ENCODE measurements at regions not wholly inside any gene's neighbourhood (a gene's known extent, or its start where the extent isn't known, plus 50 kb on each side); places are given as distances from the start of the nearest gene placed in this dataset.

DNA sequence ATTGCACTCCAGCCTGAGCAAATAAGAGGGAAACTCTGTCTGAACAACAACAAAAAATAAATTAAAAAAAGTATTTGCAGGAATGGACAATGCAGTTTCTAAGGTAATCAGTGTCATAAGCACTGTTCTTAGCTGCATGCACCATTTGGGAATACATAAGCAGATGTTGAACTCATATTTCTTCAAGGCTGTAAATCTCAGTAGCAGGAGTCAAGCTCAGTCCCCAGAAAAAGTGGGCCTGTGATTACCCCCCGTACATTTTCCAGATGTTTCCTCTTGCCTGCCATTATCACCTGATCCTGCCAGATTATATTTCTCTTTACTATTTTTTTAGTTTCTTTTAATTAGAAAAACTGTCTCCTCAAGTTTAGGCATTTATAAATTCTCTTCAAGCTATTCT is 667.6 kb upstream of the ANKRD30A start:
- Histone ChIP-seq H3K36me3 (no peaks in the 10 kb centered on the region), H3K27ac (no peak overlapping the region), H3K9me3 (no peaks in the 10 kb centered on the region), H3K27me3 (no peaks in the 10 kb centered on the region), H3K4me3 (no peak overlapping the region), H3K4me1 (no peaks in the 10 kb centered on the region)
- TF ChIP-seq, protein P1, sequence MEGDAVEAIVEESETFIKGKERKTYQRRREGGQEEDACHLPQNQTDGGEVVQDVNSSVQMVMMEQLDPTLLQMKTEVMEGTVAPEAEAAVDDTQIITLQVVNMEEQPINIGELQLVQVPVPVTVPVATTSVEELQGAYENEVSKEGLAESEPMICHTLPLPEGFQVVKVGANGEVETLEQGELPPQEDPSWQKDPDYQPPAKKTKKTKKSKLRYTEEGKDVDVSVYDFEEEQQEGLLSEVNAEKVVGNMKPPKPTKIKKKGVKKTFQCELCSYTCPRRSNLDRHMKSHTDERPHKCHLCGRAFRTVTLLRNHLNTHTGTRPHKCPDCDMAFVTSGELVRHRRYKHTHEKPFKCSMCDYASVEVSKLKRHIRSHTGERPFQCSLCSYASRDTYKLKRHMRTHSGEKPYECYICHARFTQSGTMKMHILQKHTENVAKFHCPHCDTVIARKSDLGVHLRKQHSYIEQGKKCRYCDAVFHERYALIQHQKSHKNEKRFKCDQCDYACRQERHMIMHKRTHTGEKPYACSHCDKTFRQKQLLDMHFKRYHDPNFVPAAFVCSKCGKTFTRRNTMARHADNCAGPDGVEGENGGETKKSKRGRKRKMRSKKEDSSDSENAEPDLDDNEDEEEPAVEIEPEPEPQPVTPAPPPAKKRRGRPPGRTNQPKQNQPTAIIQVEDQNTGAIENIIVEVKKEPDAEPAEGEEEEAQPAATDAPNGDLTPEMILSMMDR (IDR thresholded peaks at IDR 0.05), result no peak
- DNase-seq, result no peak
- 55 to 60% methylated on average over 1 of the region's 1 CpG for WGBS, 2 donors
- no peak for ATAC-seq
- intact Hi-C loops (cut with DNase I), result no loop called here
- no peak for FAIRE-seq

DNA sequence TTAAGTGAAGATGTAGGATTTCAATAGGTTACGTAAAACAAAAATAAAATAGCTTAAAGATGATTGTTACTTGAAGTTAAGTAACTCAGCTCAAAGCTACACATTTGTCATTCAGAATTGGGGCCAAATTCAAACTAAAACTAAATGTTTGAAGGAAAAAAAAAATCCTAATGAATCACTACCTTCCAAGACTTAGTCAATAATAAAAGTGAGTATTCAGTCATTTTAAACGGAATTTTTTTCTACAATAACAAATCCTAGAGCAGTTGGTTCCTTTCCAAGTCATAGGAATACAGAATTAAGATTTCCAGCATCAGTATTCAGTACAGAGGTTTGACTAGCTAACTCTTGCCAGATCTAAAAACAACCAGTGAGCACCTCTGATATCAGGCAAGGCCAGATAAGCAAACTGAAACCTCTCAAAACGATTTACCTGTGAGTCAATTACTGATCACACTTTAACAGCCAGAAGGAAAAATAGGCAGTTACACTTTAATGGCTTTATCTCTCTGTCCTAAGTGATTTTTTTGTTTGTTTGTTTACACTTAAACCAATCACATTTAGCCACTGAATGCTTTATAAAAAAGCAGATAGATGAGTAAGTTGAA is 669.8 kb upstream of the ANKRD30A start:
- Histone ChIP-seq H3K4me3 (no peak overlapping the region), H3K27ac (no peak overlapping the region), H3K36me3 (no peaks in the 10 kb centered on the region), H3K27me3 (no peaks in the 10 kb centered on the region), H3K4me1 (no peaks in the 10 kb centered on the region), H3K9me3 (no peaks in the 10 kb centered on the region)
- FAIRE-seq (no peak), ATAC-seq (no peak), DNase-seq (no peak)
- intact Hi-C loops (cut with DNase I), result no loop called here
- WGBS, 2 donors, result 24 to 34% methylated on average over 3 of the region's 3 CpGs
- TF ChIP-seq, protein P1 (IDR thresholded peaks at IDR 0.05), result no peak

DNA sequence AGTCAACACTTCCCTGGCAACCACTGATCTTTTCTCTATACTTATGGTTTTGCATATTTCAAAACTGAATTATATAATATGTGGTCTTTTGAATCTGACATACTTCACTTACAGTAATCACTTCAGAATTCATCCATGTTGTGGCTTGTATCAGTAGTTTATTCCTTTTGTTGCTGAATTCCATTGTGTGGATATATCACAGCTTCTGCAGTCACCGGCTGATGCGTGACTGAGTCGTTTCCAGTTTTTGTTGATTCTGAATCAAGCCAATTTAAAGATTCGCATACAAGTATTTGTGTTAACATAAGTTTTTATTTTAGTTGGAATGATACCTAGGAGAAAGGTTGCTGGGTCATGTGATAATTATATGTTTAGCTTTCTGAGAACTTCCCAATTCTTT is 672.5 kb upstream of the ANKRD30A start:
- intact Hi-C loops (cut with DNase I), result no loop called here
- H3K36me3 ChIP-seq, result no peaks in the 10 kb centered on the region
- no peak for FAIRE-seq
- no peak overlapping the region for H3K4me3 ChIP-seq
- H3K9me3 ChIP-seq, result no peaks in the 10 kb centered on the region
- no peaks in the 10 kb centered on the region for H3K4me1 ChIP-seq
- no peak for DNase-seq
- no peak overlapping the region for H3K27ac ChIP-seq
- TF ChIP-seq, protein P1 (IDR thresholded peaks at IDR 0.05), result no peak
- ATAC-seq, result no peak
- H3K27me3 ChIP-seq, result no peaks in the 10 kb centered on the region
- WGBS, 2 donors, result 63 to 65% methylated on average over 4 of the region's 4 CpGs

DNA sequence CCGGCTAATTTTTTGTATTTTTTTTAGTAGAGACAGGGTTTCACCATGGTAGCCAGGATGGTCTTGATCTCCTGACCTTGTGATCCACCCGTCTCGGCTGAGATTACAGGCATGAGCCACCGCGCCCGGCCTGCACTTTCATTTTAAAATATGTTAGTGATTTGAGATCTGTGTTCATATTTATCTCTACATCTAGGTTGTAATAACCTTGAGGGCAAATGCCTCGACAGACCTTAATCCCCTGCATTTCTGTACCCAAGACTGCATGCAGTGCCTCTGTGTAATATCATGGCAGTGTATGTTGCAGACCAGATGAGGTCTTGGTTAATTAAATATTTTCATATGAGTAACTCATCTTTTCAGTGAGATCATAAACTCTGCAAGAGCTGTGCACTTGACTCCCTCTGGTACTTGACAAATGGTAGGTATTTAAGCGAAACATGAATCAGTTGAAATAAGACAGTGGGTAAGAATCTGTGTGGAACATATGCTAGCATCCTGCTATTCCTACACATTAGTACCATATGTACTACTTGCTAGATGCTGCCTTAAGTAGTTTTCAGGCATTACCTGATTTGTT is 673.9 kb upstream of the ANKRD30A start:
- no peak for FAIRE-seq
- ATAC-seq, result no peak
- Histone ChIP-seq H3K4me3 (no peak overlapping the region), H3K27ac (no peak overlapping the region), H3K27me3 (no peaks in the 10 kb centered on the region), H3K9me3 (no peaks in the 10 kb centered on the region), H3K36me3 (no peaks in the 10 kb centered on the region), H3K4me1 (no peaks in the 10 kb centered on the region)
- intact Hi-C loops (cut with DNase I), result no loop called here
- WGBS, 2 donors, result 80 to 90% methylated on average over 8 of the region's 8 CpGs
- TF ChIP-seq, protein P1 (IDR thresholded peaks at IDR 0.05), result no peak
- no peak for DNase-seq

DNA sequence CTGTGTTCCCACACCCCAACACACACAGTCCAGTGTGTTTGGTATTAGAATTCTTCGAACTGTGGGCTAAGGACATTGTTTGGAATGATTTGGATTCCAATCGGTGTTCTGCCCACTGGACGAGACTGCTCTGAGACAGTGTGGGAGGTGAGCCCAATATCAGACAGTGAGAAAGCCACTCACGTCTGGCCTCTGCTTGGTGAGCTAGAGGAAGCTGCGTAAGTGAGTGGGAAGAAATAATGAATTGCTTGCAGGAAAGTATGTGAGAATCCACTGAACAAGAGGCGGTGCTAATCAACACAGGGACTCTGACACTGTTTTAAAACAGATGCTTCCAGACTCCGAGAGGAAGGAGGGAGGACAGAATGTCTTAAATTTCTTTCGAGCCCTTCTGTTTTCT is 675.0 kb upstream of the ANKRD30A start:
- Histone ChIP-seq H3K27ac (no peak overlapping the region), H3K27me3 (no peaks in the 10 kb centered on the region), H3K4me1 (no peaks in the 10 kb centered on the region), H3K9me3 (no peaks in the 10 kb centered on the region), H3K4me3 (no peak overlapping the region), H3K36me3 (no peaks in the 10 kb centered on the region)
- intact Hi-C loops (cut with DNase I), result no loop called here
- no peak for DNase-seq
- FAIRE-seq, result no peak
- ATAC-seq, result peak in 1 of 4 donors; percentile 55
- TF ChIP-seq, protein P1 (IDR thresholded peaks at IDR 0.05), result no peak
- 56 to 59% methylated on average over 8 of the region's 8 CpGs for WGBS, 2 donors
